SK-N-MC (cell line): ENCODE measurements at regions not wholly inside any gene's neighbourhood (a gene's known extent, or its start where the extent isn't known, plus 50 kb on each side); places are given as distances from the start of the nearest gene placed in this dataset.

Experiments used
- EZH2 ChIP-seq: fragments of 200-600 bp; sonication (generic); IDR thresholded peaks from one replicate; pipeline ENCODE4 v1.6.1; 2017; ENCODE audit warnings: antibody characterized with exemption
- POLR2AphosphoS5 ChIP-seq: IDR thresholded peaks from 2 replicates; pipeline ENCODE4 v1.6.1; 2012; ENCODE audit warnings: mild to moderate bottlenecking, low read depth, low read length, borderline replicate concordance

DNA sequence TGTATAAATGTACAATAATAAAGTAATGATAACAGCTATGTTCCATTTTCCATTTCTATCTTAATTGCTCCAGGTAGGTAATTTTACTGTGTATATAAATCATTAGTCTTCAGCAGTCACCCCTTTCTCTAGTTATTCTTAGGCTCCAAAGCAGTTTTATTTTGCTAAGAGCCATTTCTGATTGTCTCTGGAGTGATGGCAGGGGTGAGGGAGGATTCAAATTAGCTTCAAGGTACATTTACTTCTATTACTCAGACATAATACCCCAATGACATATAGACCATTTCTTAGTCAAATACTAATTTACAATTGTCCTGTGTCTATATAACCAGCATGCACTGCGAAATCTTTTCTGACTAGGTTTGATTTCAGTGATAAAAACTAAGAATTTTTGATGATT, 663.4 kb upstream of the PRMT6 start:
- TF ChIP-seq EZH2 (no peak), POLR2AphosphoS5 (no peak)
